SK-N-SH treated with all-trans-retinoic acid at 6 μM for 48 hours (cell line): ENCODE measurements at regions not wholly inside any gene's neighbourhood (a gene's known extent, or its start where the extent isn't known, plus 50 kb on each side); places are given as distances from the start of the nearest gene placed in this dataset.

Experiments used
- ATAC-seq: fragments of 200-7000 bp; cut with Tn5 transposase; 3 replicates; pipeline ENCODE4 v1.9.1; 2020; ENCODE audit warnings: mild to moderate bottlenecking, moderate library complexity
- ARNTL ChIP-seq: fragments of 450-650 bp; formaldehyde crosslinking; IDR thresholded peaks from 2 replicates; pipeline ENCODE4 v1.5.0; 2020; ENCODE audit warnings: low read depth, mild to moderate bottlenecking, moderate library complexity, borderline replicate concordance
- BACH2 ChIP-seq: fragments of 250-450 bp; sonication (Bioruptor Pico); IDR thresholded peaks from 2 replicates; pipeline ENCODE4 v1.9.0; 2021; ENCODE audit warnings: mild to moderate bottlenecking, borderline replicate concordance
- CREB5 ChIP-seq: fragments of 250-450 bp; sonication (Bioruptor Pico); IDR thresholded peaks from 2 replicates; pipeline ENCODE4 v1.5.1; 2020; ENCODE audit warnings: low read depth, mild to moderate bottlenecking, moderate library complexity
- CSDC2 ChIP-seq: fragments of 250-450 bp; sonication (Bioruptor Pico); IDR thresholded peaks from 2 replicates; pipeline ENCODE4 v1.5.0; 2020; ENCODE audit warnings: mild to moderate bottlenecking, moderate library complexity
- CSRNP3 ChIP-seq: fragments of 250-450 bp; sonication (Bioruptor Pico); IDR thresholded peaks from 2 replicates; pipeline ENCODE4 v1.5.1; 2021; ENCODE audit warnings: mild to moderate bottlenecking, moderate library complexity
- GLIS3 ChIP-seq: fragments of 250-450 bp; sonication (Bioruptor Pico); IDR thresholded peaks from 2 replicates; pipeline ENCODE4 v1.5.0; 2020; ENCODE audit warnings: mild to moderate bottlenecking, moderate library complexity
- OSR1 ChIP-seq: fragments of 250-450 bp; sonication (Bioruptor Pico); IDR thresholded peaks from 2 replicates; pipeline ENCODE4 v1.8.0; 2022; ENCODE audit warnings: moderate library complexity, mild to moderate bottlenecking, inconsistent platforms
- POU6F1 ChIP-seq: fragments of 250-450 bp; sonication (Bioruptor Pico); IDR thresholded peaks from 2 replicates; pipeline ENCODE4 v1.8.0; 2021; ENCODE audit warnings: low read depth, mild to moderate bottlenecking, moderate library complexity, borderline replicate concordance
- PPARA ChIP-seq: fragments of 250-450 bp; sonication (Bioruptor Pico); IDR thresholded peaks from 2 replicates; pipeline ENCODE4 v1.5.0; 2020; ENCODE audit warnings: mild to moderate bottlenecking, borderline replicate concordance
- RARB ChIP-seq: fragments of 250-450 bp; sonication (Bioruptor Pico); IDR thresholded peaks from 2 replicates; pipeline ENCODE4 v1.8.0; 2021; ENCODE audit warnings: mild to moderate bottlenecking, moderate library complexity
- SNAI2 ChIP-seq: fragments of 250-450 bp; sonication (Bioruptor Pico); IDR thresholded peaks from 2 replicates; pipeline ENCODE4 v1.5.0; 2020; ENCODE audit warnings: mild to moderate bottlenecking, moderate library complexity
- TCF4 ChIP-seq: fragments of 250-450 bp; sonication (Bioruptor Pico); IDR thresholded peaks from 2 replicates; pipeline ENCODE4 v1.8.0; 2021; ENCODE audit warnings: mild to moderate bottlenecking, moderate library complexity, borderline replicate concordance
- TOX ChIP-seq: fragments of 250-450 bp; sonication (Bioruptor Pico); IDR thresholded peaks from 2 replicates; pipeline ENCODE4 v1.8.0; 2021; ENCODE audit warnings: mild to moderate bottlenecking, moderate library complexity, borderline replicate concordance
- TSHZ2 ChIP-seq: fragments of 250-450 bp; sonication (Bioruptor Pico); IDR thresholded peaks from 2 replicates; pipeline ENCODE4 v1.5.0; 2020; ENCODE audit warnings: mild to moderate bottlenecking, moderate library complexity
- ZC3H10 ChIP-seq: fragments of 250-450 bp; sonication (Bioruptor Pico); IDR thresholded peaks from 2 replicates; pipeline ENCODE4 v1.5.1; 2021; ENCODE audit warnings: mild to moderate bottlenecking, moderate library complexity
- ZFP3 ChIP-seq: fragments of 250-450 bp; sonication (Bioruptor Pico); IDR thresholded peaks from 2 replicates; pipeline ENCODE4 v1.5.0; 2020; ENCODE audit warnings: mild to moderate bottlenecking, moderate library complexity
- ZFP30 ChIP-seq: fragments of 450-650 bp; formaldehyde crosslinking; IDR thresholded peaks from 2 replicates; pipeline ENCODE4 v1.5.0; 2022; ENCODE audit warnings: mild to moderate bottlenecking, moderate library complexity
- ZNF565 ChIP-seq: fragments of 450-650 bp; formaldehyde crosslinking; conservative IDR thresholded peaks from 2 replicates; pipeline ENCODE4 v1.5.0; 2020; ENCODE audit warnings: low read depth, mild to moderate bottlenecking, moderate library complexity
- ZNF70 ChIP-seq: fragments of 450-650 bp; formaldehyde crosslinking; IDR thresholded peaks from 2 replicates; pipeline ENCODE4 v1.5.0; 2020; ENCODE audit warnings: mild to moderate bottlenecking, moderate library complexity
- ZNF8 ChIP-seq: fragments of 450-650 bp; formaldehyde crosslinking; IDR thresholded peaks from 2 replicates; pipeline ENCODE4 v1.5.0; 2020; ENCODE audit warnings: mild to moderate bottlenecking, moderate library complexity
- TF ChIP-seq, protein P1 (sequence below): fragments of 250-450 bp; sonication (Bioruptor Pico); IDR thresholded peaks from 2 replicates; pipeline ENCODE4 v1.8.0; 2020; ENCODE audit warnings: mild to moderate bottlenecking, moderate library complexity, borderline replicate concordance

- ATAC-seq = no peak
- TF ChIP-seq ZNF8 (CRISPR knock-in tag) (no peak), ARNTL (CRISPR knock-in tag) (no peak), ZNF70 (CRISPR knock-in tag) (no peak), CREB5 (CRISPR knock-in tag) (no peak), PPARA (no peak), SNAI2 (CRISPR knock-in tag) (no peak), GLIS3 (CRISPR knock-in tag) (no peak), CSDC2 (CRISPR knock-in tag) (no peak), TCF4 (CRISPR knock-in tag) (no peak), ZFP3 (CRISPR knock-in tag) (no peak), ZNF565 (CRISPR knock-in tag) (no peak), TSHZ2 (no peak), ZC3H10 (CRISPR knock-in tag) (no peak), OSR1 (CRISPR knock-in tag) (no peak)
These were observed 137.1 kb downstream of the PJA1 start for GRCh38 chrX:69028006-69028760.

GRCh38 chrX:69027181-69028005 is 137.9 kb downstream of the PJA1 start:
- ATAC-seq = no peak

DNA sequence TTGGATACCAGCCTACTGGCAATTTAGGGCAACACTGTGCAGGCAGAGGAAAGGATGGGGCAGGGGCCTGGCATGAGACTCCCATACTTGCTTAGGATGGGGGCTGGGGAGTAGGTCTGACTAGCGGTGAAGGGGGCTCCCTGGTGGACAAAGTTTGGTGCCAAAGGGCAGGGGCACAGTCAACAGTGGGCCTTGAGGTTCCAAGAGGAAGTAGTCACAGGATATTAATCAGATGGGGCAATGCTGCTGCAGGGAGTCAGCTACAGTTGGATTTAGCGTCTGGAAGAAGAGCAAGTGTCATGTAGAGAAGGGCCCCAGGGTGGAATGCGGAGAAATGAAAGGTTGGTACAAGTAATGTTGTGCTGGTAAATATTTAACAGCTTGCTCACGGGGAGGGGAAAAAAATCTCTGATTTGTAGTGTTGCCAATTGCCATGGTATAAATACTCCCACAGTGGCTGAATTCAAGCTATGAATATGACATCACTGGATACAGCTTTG is 139.4 kb downstream of the PJA1 start:
- no peak for TF ChIP-seq TOX (CRISPR knock-in tag)
- TF ChIP-seq BACH2 (CRISPR knock-in tag) = no peak
- no peak for TF ChIP-seq ZNF565 (CRISPR knock-in tag)
- TF ChIP-seq CREB5 (CRISPR knock-in tag) = no peak
- TF ChIP-seq, protein P1, sequence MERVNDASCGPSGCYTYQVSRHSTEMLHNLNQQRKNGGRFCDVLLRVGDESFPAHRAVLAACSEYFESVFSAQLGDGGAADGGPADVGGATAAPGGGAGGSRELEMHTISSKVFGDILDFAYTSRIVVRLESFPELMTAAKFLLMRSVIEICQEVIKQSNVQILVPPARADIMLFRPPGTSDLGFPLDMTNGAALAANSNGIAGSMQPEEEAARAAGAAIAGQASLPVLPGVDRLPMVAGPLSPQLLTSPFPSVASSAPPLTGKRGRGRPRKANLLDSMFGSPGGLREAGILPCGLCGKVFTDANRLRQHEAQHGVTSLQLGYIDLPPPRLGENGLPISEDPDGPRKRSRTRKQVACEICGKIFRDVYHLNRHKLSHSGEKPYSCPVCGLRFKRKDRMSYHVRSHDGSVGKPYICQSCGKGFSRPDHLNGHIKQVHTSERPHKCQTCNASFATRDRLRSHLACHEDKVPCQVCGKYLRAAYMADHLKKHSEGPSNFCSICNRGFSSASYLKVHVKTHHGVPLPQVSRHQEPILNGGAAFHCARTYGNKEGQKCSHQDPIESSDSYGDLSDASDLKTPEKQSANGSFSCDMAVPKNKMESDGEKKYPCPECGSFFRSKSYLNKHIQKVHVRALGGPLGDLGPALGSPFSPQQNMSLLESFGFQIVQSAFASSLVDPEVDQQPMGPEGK = no peak
- no peak for TF ChIP-seq ZC3H10 (CRISPR knock-in tag)
- TF ChIP-seq ZFP30 = no peak
- no peak for TF ChIP-seq ZNF8 (CRISPR knock-in tag)
- TF ChIP-seq PPARA = no peak
- no peak for TF ChIP-seq RARB (CRISPR knock-in tag)
- no peak for TF ChIP-seq TSHZ2
- no peak for TF ChIP-seq CSRNP3 (CRISPR knock-in tag)
- TF ChIP-seq GLIS3 (CRISPR knock-in tag) = no peak
- no peak for TF ChIP-seq OSR1 (CRISPR knock-in tag)
- TF ChIP-seq ZFP3 (CRISPR knock-in tag) = no peak
- no peak for TF ChIP-seq SNAI2 (CRISPR knock-in tag)
- no peak for TF ChIP-seq POU6F1
- ATAC-seq = no peak

More at GRCh38 chrX:69027181-69028005, 137.9 kb downstream of the PJA1 start:
- no peak for TF ChIP-seq ZNF70 (CRISPR knock-in tag)
- no peak for TF ChIP-seq GLIS3 (CRISPR knock-in tag)
- TF ChIP-seq, all 23 proteins: peak for 0
